CD4-positive, alpha-beta T cell treated with Interleukin-17A for 1 hour (primary cell): ENCODE measurements at regions not wholly inside any gene's neighbourhood (a gene's known extent, or its start where the extent isn't known, plus 50 kb on each side); places are given as distances from the start of the nearest gene placed in this dataset.

Source experiments
- DNase-seq: peaks from one replicate; pipeline ENCODE4 v3.0.0-alpha.2; 2020

- DNase-seq, result no peak
These were observed 83.1 kb upstream of the SEMA3A start for GRCh38 chr7:84277628-84278224.

GRCh38 chr7:84274029-84274638 lies 79.5 kb upstream of the SEMA3A start:
- no peak for DNase-seq

DNA sequence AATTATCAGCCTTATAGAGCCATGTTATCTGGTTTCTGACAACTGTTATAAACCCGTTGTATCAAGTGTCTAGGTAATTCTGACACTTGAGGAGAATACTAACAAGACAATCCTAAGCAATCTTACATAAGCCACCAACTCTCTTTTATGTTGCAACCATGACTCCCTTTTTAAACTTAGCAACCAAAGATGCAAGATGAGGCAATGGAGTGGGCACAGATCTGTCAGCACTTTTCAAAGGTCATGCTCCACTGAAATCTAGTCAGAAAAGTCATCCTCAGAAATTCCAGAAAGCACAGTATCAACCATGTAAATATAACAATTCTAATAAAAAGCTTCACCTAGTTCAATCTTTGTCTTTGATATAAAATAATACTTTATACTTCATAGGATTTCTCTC lies 77.0 kb upstream of the SEMA3A start:
- DNase-seq, result no peak

- no peak for DNase-seq
These were observed 69.8 kb upstream of the SEMA3A start for GRCh38 chr7:84264396-84264795.

GRCh38 chr7:84263106-84263505 lies 68.5 kb upstream of the SEMA3A start:
- DNase-seq, result no peak

GRCh38 chr7:84261509-84261908 lies 66.9 kb upstream of the SEMA3A start:
- no peak for DNase-seq

GRCh38 chr7:84258628-84259027 lies 64.0 kb upstream of the SEMA3A start:
- DNase-seq, result no peak

DNA sequence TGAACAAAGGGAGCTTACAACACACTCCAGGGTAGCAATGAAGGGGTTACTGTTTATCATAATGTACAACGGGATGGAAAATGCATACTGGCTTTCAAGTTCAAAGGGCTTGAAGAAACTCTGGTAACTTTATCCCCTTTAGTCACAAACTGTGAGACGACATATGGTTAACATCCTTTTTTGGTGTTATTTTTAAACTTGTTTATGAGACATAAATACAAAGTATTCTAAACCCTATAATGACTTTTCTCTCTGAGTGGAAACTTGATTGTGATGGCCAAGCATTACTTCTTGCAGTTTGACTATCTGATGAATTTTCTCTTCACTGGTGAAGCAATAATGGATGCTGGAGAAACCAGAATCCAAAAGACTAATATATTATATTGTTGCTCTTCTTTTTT lies 62.0 kb upstream of the SEMA3A start:
- DNase-seq, result no peak

DNA sequence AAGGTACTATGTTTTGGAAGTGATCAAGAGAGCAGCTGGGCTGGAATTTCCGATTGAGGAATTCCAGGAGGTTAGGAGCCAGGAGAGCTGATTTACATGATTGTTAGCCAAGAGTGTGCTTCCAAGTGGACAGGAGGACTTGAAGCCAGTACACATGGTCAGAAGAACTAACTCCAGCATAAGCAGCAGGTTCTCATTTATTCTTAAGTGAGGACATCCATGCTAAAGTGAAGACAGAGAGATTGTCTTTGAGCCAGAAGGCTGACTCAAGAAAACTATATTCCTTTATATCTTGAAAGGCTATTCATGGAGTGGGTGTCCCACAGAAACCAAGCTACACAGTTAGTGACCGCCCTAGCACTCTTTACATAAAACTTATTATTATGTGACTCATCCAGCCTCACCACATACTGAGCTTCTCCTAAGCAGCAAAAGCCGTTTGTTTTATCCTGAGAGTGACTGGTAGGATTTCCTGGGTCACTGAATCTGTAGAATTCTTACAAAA lies 56.7 kb upstream of the SEMA3A start:
- no peak for DNase-seq

DNA sequence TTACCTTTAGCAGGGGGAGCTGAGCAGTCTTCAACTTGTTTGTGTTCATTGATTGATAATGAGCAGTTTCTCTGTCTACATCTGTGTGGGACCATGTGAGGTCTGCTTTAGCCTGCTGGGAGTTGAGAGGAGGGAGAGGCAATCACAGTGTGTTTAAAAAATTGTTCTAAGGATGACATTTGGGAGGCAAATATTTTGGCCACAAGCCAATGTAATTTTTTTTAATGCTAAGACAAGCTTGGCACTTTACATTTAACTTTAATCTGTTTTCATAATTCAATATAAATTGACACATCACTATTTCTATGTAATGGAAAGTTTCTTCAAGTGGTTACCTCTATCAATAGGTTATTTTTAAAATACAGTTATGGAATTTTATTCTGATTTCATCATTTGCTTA lies 55.9 kb upstream of the SEMA3A start:
- no peak for DNase-seq

- no peak for DNase-seq
These were observed 55.1 kb upstream of the SEMA3A start for GRCh38 chr7:84249656-84250055.

DNA sequence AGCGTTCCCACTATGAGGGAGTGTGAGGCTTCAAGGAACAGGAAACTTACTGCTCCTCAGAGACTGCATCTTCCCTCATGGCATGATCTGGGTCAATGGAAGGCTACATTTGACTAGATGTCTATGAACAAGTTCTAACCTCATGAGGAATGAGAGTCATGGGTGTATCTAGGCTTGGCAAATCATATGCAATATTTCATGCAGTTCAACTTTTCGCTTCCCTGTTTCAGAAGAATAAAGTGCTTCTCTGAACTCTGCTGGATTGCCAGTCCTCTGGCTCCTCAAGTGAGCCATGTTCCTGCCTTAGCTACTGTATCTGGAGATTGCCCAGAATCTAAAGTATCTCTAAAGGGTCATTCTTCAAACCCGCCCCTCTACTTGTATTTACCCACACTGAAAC lies 54.3 kb upstream of the SEMA3A start:
- no peak for DNase-seq

DNA sequence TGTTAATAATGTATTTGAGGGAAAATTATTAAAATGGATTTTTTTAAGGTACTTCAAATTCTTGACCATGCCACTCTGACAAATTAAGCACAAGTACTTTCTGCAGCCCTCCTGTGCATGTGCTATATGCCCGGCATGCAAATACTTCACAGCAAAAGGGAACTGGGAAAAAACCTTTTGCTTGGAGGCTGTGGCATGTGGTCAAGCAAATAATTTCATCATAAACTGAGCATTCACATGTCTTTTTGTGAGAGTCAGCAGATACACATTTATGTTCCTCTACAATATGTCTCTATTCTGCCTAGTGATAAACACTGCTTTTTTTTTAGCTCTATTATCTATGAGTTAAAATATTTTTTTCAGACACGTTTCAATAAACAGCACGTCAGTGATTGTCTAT lies 53.7 kb upstream of the SEMA3A start:
- DNase-seq, result peak; percentile 13

- no peak for DNase-seq
These were observed 53.0 kb upstream of the SEMA3A start for GRCh38 chr7:84247591-84247990.

GRCh38 chr7:84245835-84246234 lies 51.2 kb upstream of the SEMA3A start:
- DNase-seq, result no peak
